ENCODE measurements at regions not wholly inside any gene's neighbourhood (a gene's known extent, or its start where the extent isn't known, plus 50 kb on each side); places are given as distances from the start of the nearest gene placed in this dataset.

GRCh38 chr14:89619596-89619995 is 202.6 kb upstream of the FOXN3 start:
- TF ChIP-seq CTCF (IDR thresholded peaks at IDR 0.05; ENCODE audit: low read depth, low read length), result no peak
- no peak for TF ChIP-seq EZH2phosphoT487 (IDR thresholded peaks at IDR 0.05; ENCODE audit: low read depth)

Measured in OCI-LY3 (cell line).